HG03354 (cell line): ENCODE measurements at regions not wholly inside any gene's neighbourhood (a gene's known extent, or its start where the extent isn't known, plus 50 kb on each side); places are given as distances from the start of the nearest gene placed in this dataset.
"Not testable (repeated sequence)": the region's sequence is repeated elsewhere in the genome, so short reads cannot be mapped to it uniquely, and the experiment has no call there.

Source experiments
- ATAC-seq: cut with Tn5 transposase; IDR thresholded peaks from one replicate; pipeline ENCODE4 v1.9.1; 2021; ENCODE audit warnings: mild to moderate bottlenecking; ENCODE audit not compliant: unreplicated experiment, poor library complexity, severe bottlenecking

GRCh38 chr2:107721586-107721985, 105.1 kb upstream of the RGPD4 start:
- ATAC-seq, result no peak

- ATAC-seq, result not testable (repeated sequence)
Observed at GRCh38 chr2:107725824-107726223, 100.9 kb upstream of the RGPD4 start.

- ATAC-seq, result no peak
Observed at GRCh38 chr2:107727318-107727717, 99.4 kb upstream of the RGPD4 start.

GRCh38 chr2:107728586-107728985, 98.1 kb upstream of the RGPD4 start:
- no peak for ATAC-seq

GRCh38 chr2:107729440-107729839, 97.3 kb upstream of the RGPD4 start:
- ATAC-seq, result no peak

GRCh38 chr2:107730898-107731297, 95.8 kb upstream of the RGPD4 start:
- ATAC-seq, result no peak

- ATAC-seq, result no peak
Observed at GRCh38 chr2:107731435-107731834, 95.3 kb upstream of the RGPD4 start.

GRCh38 chr2:107735201-107735600, 91.5 kb upstream of the RGPD4 start:
- no peak for ATAC-seq

- ATAC-seq, result no peak
Observed at GRCh38 chr2:107737756-107738155, 88.9 kb upstream of the RGPD4 start.

GRCh38 chr2:107738266-107738665, 88.4 kb upstream of the RGPD4 start:
- ATAC-seq, result no peak

- ATAC-seq, result no peak
Observed at GRCh38 chr2:107740300-107740699, 86.4 kb upstream of the RGPD4 start.

GRCh38 chr2:107742460-107743027, 84.1 kb upstream of the RGPD4 start:
- no peak for ATAC-seq

- ATAC-seq, result no peak
Observed at GRCh38 chr2:107743274-107743673, 83.4 kb upstream of the RGPD4 start.

- ATAC-seq, result no peak
Observed at GRCh38 chr2:107745100-107745499, 81.6 kb upstream of the RGPD4 start.

- not testable (repeated sequence) for ATAC-seq
Observed at GRCh38 chr2:107746552-107747198, 80.0 kb upstream of the RGPD4 start.

- not testable (repeated sequence) for ATAC-seq
Observed at GRCh38 chr2:107747199-107747963, 79.3 kb upstream of the RGPD4 start.

- no peak for ATAC-seq
Observed at GRCh38 chr2:107747964-107748583, 78.6 kb upstream of the RGPD4 start.

- no peak for ATAC-seq
Observed at GRCh38 chr2:107751936-107752335, 74.8 kb upstream of the RGPD4 start.

- not testable (repeated sequence) for ATAC-seq
Observed at GRCh38 chr2:107753806-107754205, 72.9 kb upstream of the RGPD4 start.

- no peak for ATAC-seq
Observed at GRCh38 chr2:107757223-107757622, 69.5 kb upstream of the RGPD4 start.
